Spleen (tissue), 7 donors: ENCODE measurements at regions not wholly inside any gene's neighbourhood (a gene's known extent, or its start where the extent isn't known, plus 50 kb on each side); places are given as distances from the start of the nearest gene placed in this dataset.

Source experiments
- CTCF ChIP-seq, 11 experiments: fragments of 200-600 bp in 7 of 11; fragments of 450-650 bp in 4 of 11; sonication (generic) in 4 of 11; IDR thresholded peaks in 8 of 11; conservative IDR thresholded peaks in 3 of 11; 1 replicate in 7 of 11; 2 replicates in 4 of 11; pipeline versions ENCODE4 v1.4.0 to v1.8.0; 2016 to 2021; ENCODE audit warnings: antibody characterized with exemption in 11 of 11, inconsistent platforms in 4 of 11, mild to moderate bottlenecking in 1 of 11
- POLR2A ChIP-seq, 3 donors: fragments of 450-650 bp; IDR thresholded peaks; one replicate each; pipeline ENCODE4 v1.5.1; 2017; ENCODE audit warnings: antibody characterized with exemption in 3 of 3, mild to moderate bottlenecking in 1 of 3
- donor health status: DM: no; HTN: no; CAD: no; lungs with moderate emphysema.
- donor health status: DM: no; HTN: no; CAD: no.
- donor health status: DM: no; HTN: no; CAD: no.

DNA sequence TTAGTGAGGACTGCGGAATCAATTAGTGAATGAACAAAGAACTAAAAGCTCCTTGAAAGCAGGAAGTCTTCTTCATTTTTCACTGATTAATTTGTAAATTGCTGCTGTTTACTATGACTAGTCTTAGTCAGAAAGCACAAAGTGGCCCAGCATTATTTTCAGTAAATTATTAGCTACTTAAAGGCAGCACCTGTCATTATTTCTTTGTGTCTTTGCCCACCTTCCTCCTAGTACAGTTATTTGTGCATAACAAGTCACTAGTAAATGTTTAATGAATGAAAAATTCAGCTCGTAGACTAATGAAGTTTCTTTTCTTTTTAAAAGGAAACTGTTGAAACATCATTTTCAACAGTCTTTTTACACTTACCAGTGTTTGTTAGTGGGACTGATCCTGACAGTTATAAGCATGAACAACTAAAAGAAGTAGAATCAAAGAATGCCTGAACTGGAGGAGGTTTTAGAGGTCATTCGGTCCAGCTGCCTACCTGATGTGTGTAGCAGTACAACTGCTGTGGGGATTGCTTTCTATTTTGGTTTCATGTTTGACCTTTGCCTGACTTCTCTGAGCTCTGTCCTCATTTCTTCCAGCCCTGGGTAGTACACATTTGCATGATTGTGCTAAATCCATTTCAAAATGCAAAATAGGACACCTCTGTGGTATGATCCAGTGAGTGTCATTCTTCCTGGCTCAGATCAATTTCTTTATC is 140.0 kb upstream of the PHYHIPL start:
- TF ChIP-seq CTCF (IDR thresholded peaks at IDR 0.05 in 8 of 11, conservative IDR thresholded peaks at IDR 0.05 in 3 of 11) (no peak), POLR2A (IDR thresholded peaks at IDR 0.05) (no peak)
